Stimulated activated CD8-positive, alpha-beta memory T cell treated with anti-CD3 and anti-CD28 coated beads, Interleukin-15, amount 100 ng/mL, for 1 hour (primary cell): ENCODE measurements at regions not wholly inside any gene's neighbourhood (a gene's known extent, or its start where the extent isn't known, plus 50 kb on each side); places are given as distances from the start of the nearest gene placed in this dataset.
"Not testable (repeated sequence)": the region's sequence is repeated elsewhere in the genome, so short reads cannot be mapped to it uniquely, and the experiment has no call there.

ENCODE experiments used
- DNase-seq: peaks from one replicate; pipeline ENCODE4 v3.0.0-alpha.2; 2020; ENCODE audit warnings: low read depth

DNA sequence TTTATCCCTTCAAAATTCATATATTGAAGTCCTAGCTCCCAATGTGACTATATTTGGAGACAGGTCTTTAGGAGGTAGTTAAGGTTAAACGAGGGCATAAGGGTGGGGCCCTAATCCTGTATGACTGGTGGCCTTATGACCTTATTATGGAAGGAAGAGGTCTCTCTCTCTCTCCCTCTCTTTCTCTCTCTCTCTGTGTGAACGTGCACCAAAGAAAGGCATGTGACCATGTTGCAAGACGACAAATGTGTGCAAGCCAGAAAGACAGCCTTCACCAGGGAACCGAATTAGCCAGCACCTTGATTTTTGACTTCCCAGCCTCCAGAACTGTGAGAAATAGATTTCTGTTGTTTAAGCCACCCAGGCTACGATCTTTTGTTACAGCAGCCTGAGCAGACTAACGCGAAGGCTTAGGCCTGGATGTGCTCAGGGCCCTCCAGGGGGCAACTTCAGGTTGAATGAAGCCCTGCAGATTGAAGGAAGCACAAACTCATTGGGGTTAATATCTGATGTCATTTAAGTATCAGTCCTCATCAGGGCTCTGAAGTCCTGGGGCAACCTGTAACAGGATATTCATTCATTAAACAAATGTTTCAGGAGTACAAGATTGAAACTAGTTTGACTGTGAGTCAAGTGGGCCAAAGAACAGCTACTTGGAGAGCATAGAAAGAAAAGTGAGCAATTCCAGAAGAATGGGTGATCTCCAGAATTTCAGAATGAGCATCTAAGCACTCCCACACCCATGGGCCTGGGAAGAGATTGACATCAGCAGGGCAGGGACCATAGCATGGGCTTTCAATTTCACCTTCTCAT, 157.4 kb upstream of the TNFAIP3 start:
- DNase-seq, result no peak

DNA sequence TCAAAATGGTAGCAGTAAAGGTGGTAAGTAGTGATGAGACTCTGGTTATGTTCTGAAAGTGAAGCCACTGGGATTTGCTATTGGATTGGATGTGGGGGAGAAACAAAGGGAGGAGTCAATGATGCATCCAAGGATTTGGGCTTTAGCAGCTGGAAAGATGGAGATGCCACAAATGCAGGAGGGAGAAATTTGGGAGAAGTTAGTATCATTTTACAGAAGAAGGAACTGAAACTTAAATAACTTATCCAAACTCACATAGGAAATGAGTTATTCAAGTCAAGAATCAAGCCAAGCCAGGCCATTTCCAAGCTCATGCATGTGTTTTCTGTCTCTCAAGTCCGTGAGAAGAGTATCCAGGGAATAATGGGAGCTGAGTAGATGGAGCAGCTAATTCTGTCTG, 155.1 kb upstream of the TNFAIP3 start:
- DNase-seq, result no peak

DNA sequence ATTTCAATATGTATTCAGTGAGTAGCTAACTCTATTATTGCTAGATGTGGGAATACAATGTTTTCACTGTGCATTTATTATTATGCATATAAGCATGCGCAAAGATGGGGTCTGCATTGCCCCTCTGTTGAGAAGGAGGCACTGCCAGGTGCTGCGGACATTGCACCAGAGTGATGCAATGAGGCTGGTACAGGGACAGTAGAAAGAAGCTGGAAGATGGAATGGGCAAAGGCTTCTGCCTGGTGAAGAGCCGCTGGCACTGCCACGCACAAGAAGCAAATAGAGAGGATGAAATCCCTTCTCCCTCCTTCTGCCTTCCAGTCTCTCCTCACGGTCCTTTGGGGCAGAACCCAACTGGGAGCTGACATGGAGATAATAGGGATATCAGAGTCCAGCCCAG, 154.5 kb upstream of the TNFAIP3 start:
- DNase-seq, result no peak

DNA sequence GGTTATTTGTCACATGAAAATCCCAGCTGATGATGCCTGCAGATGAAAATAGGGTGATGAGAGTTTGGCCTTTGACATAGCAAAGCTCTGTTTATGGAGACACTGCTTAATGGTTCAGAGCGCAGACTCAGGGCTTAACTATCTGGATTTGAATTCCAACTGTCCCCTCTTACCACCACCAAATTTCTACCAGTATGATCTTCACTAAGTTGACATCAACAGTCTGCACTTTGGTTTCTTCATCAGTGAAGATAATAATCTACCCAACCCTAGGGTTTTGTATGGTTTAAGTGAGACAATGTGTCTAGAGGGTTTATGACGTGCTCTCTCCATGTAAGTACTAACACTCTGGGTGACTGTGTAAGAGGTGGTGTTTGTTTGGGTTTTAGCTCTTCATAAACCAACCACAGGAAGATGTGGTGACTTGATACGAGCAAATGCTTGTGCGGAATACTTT, 151.4 kb upstream of the TNFAIP3 start:
- DNase-seq, result no peak

DNA sequence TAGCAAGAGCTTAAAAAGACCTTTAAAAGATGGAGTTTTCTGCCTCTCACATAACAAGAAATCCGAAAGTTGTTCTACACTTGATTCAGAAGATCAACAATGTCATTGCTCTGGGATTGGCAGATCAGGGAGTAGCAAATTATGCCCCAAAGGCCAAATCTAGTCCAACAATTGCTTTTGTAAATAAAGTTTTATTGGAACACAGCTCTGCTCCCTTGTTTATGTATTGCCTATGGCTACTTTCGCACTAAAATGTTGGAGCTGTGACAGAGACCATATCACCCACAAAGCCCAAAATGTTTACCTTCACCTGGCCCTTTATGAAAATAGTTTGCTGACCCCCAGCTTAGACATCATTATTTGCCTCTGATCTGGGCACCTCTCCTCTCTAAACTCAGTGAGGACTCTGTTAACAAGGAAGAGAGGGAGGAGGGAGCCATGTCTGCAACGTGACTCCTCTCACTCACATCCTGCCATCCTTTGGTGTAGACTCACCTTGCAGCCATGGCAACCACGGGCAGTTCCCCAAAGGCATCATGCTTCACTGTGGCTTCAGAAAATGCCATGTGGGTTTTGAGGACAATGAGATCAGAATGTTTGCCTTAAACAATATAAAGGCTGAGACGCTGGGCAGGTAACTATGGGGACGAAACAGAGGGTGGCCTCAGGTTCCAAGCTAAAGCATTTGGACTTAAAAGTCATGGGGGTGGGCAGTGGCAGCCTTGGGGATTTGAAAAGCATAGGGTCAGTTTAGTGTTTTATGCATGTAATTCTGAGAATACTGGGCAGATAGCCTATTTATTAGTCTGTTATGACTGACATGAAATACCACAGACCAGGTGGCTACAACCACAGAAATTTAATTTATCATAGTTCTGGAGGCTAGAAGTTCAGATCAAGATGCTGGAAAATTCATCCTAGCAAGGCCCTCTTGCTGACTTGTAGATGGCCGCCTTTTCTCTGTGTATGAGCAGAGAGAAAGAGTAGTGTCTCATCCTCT, 149.7 kb upstream of the TNFAIP3 start:
- DNase-seq, result peak; percentile 38

DNA sequence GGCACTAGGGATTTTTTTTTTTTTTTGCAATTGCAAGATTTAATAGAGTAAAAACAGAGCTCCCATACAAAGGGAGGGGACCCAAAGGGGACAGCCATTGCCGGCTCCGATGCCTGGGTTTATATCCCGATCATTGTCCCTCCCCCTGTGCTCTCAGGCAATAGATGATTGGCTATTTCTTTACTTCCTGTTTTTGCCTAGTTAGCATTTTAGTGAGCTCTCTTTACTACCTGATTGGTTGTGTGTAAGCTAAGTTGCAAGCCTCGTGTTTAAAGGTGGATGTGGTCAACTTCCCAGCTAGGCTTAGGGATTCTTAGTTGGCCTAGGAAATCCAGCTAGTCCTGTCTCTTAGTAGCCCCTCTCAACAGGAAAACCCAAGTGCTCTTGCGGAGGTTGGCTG, 148.2 kb upstream of the TNFAIP3 start:
- not testable (repeated sequence) for DNase-seq

DNA sequence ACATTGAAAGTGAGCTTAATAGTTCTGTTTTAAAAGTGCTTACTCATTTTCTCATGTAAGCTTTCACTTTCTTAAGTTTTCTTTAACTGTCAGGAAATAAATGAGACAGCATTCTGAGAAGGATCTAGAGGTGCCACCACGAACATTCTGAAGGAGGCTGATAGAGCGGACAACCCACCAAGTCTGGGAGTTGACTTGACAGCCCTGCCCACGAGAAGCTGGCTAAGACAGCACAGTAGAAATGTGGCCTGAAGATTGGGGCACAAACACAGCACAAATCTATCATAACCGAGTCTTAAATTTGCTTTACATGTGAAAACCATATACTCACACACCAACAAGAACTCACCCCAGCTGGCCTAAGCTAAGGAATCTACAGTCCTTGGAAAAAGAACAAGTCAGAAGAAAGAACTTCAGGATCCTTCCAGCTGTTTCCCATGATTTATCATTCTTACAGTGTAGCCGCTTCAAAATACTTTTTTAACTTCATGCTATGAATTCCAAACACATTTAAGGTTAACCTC, 144.2 kb upstream of the TNFAIP3 start:
- DNase-seq, result no peak

DNA sequence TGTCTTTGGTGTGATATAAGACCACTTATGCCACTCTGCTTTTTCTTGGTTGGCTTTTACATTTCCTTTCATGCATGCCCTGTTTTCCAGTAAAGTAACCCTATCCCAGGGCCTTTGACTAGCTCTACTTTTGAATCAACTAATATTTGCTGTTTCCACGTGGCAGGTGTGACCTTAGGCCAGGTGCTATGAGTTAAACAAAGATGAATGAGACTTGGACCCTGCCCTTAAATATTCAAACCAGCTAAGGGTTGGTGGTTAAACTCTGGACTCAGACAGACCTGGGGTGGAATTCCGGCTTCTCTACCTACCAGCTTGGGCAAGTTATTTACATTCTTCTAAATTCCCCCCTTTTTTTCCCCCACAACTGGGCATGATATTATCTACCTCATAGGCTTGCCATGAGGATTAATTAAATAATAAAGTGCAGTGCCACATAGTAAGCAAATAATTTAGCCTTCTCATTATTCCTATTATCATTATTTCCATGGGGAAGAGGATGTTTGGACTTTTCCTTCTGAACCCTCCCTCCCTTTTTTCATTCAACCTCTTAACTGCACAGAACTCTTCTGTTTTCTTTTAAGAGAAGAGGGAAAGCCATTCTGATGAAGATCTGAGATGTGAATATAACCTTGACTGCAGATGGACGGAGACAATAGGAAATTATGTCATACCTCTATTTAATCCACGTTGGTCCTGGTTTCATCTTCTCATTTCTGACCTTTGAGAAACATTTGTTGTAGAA, 143.6 kb upstream of the TNFAIP3 start:
- no peak for DNase-seq

DNA sequence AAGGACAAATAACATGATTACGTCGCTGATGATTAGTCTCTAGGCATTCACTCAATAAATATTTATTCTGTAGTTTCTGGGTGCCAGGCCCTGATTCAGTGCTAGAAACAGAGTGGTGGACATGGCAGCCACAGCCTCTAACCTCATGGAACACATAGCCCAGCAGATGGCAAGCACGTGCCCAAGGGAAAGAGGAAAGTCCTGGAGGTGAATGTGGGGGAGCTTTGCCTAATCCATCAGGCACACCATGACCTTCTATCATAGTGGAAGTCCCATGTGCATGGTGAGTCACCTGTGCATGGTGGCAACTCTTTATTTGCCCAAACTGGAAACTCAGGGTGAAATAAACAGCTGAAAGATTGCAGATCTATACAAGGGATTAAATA, 143.0 kb upstream of the TNFAIP3 start:
- DNase-seq, result no peak

DNA sequence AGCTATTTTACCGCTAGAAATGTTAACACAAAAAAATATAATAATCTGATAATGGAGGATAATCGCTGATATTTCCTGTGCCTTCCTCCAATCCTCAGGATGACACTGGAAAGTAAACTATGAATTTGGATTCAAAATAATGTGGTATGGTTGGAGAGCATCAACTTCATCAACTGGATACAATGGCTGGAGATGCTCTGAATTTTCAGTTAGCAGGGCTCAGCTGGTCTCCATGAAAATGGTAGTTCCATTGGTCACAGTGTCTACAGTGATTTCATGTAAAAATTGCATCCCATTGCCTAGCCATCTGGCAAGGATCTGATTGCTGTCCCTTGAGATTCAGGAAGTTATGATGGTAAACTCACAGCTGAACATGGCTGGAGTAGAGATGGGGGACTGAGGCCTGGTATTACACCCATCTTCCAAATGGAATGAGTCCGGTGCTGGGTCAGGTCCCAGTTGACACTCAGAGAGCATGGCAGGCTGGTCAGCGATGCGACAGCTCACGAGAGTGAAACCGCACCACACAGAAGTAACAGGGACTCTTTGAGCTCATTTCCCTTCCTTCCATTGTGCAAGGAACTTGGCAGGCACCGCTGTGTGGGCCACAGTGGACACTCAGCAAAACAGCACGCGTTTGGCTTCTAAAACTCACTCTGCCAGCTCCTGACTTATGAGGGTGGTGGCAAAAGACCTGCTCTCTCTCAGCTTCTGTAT, 142.4 kb upstream of the TNFAIP3 start:
- DNase-seq, result no peak

DNA sequence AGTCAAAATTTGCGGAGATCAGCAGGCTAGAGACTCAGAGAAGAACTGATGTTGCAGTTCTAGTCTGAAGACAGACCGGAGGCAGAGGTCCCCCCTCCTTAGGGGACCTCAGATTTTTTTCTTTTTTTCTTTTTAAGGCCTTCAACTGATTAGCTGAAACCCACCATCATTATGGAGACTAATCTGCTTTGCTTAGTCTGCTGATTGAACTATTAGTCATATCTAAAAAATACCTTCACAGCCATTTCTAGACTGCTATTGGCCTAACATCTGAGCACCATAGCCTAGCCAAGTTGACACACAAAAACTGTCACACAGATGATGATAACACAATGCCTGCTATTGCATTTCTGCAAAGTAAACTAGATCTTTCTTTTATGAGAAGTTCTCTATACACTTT, 141.1 kb upstream of the TNFAIP3 start:
- DNase-seq, result no peak

DNA sequence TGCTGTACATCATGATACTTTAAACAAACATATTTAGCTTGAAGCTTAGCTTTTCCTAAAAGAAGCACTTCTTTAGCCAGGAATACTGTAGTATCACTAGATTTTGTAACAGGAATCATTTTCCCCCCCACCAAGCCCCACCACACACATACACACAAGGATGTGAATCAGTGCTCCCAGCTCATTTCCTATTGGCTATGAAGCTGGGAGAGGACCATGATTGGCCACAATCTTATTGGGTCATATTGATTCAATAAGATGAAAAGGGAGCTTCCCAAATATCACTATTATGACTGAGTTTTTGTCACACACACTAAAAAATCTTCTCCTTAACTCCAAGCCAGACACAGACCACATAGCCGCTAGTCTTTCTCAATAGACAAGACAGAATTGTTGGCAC, 140.5 kb upstream of the TNFAIP3 start:
- no peak for DNase-seq

DNA sequence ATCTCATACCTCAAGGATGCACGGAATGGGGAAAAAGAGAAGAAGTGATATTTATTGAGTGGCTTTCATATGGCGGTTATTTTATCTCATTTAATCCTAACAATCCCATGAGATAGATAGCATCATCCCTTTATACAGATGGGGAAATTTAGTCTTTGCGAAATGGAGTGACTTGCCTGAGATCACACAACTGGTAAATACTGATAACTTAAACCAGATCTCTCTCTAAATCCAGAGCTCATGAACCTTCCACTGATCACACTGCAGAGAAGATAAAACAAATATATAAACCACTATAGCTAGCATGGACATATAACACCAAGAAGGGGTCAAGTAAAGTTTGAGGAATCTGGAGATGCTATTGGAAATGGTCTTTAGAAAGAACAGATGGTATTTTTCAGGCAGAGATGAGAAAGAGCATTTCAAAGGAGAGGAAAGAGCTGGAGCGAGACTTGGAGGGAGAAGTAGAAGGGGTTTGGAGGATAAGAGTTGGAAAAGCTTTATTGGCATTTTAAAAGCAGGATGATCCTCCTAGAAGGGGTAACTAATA, 139.8 kb upstream of the TNFAIP3 start:
- no peak for DNase-seq

DNA sequence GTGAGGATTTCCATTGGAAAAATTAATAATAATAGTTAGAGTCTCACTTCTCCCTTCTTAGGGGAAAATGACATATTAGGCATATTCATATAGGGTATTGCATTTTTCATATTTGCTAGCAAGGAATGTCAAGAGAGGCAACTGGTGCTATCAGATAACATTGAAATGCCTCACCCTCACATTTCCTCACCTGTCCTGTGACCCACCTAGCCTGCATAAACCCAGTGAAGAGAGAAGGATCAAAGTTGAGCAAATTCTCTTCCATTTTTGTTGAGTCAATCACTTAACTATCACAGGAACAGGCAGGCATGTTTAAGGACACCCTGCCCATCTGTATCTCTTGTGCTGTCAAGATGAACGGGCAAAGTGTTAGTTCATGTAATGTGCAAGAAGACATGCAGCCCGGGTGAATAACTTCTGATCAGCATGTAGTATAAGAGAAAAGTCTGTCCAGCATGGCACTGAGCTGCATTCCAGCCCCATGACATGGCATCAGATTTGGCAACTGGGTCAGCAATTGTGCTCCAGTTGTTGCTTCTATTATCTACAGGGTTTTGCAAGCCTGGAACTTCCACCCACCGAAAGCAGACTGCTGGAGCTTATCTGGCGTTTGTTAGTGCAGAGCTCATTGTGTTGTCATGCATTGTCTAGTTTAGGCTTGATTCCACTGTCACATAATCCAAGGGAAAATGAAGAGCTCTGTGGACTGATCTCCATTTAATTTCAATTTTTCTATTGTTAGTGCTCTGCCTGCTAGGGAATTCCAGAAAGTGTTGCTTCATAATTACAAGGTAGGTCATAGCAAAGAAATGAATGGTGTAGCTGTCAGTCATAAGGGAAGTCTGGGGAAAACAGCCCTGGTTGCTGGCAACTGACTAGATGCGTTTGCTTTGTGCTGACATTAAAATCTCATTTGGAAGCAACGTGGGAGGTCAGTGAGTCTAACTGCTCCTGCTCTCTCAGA, 138.4 kb upstream of the TNFAIP3 start:
- DNase-seq, result no peak

DNA sequence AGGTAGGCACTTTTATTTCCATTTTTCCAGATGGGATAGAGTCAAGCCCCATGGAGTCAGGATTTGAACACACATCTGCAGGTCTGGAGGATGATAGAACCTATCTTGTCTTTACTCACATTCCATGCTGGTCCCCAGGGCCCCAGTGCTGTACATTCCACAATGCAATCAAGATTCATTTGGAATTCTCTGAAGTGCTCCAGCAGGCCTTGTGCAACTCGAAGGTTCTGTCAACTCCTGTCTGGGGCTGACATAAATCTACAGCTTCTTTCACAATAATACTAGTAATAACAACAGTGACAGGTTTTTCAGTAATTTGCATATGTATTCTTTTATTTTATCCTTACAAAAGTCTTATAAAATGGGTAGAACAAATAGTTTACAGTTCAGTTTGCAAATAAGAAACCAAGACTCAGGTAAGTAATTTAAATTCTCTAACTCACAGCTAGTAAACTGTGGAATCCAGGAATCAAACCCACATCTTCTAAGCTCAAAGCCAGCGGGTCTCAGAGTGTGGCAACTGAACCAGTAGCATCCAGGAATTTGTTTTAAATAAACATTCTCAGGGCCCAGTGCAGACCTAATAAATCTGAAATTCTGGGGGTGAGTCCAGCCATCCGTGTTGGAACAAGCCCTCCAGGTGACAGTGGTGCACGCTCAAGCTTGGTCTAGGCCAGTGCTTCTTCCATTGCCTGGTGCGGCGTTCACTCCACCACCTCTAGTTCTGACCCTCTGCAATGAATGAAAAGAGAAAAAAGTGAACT, 137.0 kb upstream of the TNFAIP3 start:
- no peak for DNase-seq

DNA sequence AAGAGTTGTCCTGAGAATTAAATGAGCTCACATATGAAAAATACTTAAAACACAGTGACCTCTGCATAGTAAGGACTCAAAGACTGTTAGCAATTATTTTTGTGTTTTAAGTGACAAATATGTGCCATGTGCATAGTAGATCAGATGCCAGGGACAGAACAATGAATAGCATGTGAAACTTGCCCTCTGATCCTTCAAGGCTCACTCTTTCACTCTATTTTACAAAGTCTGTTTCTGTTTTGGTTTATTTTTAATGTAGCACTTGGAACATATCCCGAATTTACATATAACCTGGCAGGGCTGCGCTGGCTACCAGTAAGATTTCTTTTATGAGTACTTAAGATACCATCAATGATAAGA, 135.5 kb upstream of the TNFAIP3 start:
- no peak for DNase-seq

DNA sequence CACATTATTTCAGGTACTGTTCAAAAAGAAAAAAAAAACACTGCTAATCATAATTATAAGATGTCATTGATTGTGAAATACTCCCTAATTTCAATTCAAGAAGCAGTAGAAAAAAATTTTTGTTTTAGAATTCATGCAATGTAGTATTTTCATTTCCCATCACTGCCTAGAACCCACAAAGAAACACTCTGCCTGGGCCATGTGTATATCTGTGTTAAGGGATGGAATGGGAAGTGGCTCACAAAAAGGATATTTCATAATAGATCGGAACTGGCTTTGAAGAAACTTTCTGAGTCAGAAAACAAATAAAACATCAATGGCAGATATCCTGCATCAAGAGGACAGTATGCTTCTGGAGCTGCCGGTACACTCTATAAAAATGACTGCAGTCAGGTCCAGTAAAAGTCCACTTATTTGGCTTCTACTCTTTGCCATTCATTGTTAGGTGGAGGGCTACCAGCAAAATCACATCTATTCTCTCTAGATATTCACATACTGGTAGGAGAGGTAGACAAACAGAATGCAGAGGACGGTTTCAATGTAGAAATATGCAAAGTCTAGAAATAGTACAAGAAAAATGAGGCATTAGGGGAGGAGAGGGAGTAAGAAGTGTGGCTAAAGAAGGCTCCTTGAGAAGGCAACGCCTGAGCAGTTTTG, 135.0 kb upstream of the TNFAIP3 start:
- DNase-seq, result no peak

DNA sequence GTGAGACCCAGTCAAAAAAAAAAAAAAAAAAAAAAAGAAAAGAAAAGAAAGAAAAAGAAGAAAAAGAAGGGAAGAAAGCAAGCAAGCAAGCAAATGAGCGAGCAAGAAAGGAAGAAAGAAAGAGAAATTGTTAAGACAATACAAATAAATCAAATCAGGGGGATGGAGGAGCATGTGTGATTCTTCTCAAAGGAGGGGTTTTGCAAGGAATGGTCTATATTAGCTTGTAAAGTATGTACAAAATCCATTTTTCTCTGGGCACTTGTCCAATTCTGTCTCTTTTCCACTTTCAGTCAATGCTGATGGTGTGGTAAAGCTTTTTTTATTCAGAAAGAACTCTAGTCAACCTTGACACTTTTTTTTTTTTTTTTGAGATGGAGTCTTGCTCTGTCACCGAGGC, 133.7 kb upstream of the TNFAIP3 start:
- no peak for DNase-seq
